IPS-18c (cell line): ENCODE measurements at regions not wholly inside any gene's neighbourhood (a gene's known extent, or its start where the extent isn't known, plus 50 kb on each side); places are given as distances from the start of the nearest gene placed in this dataset.
"Not testable (repeated sequence)": the region's sequence is repeated elsewhere in the genome, so short reads cannot be mapped to it uniquely, and the experiment has no call there.

Source experiments
- H3K4me3 ChIP-seq: 2 replicates; pipeline ENCODE4 v1.7.0; 2013; ENCODE audit warnings: low read depth, mild to moderate bottlenecking, low read length, moderate library complexity; ENCODE audit not compliant: insufficient read depth
- H3K9me3 ChIP-seq: one replicate; pipeline ENCODE4 v1.6.1; 2013; ENCODE audit warnings: mild to moderate bottlenecking, low read length, moderate library complexity; ENCODE audit not compliant: control insufficient read depth, insufficient read depth

DNA sequence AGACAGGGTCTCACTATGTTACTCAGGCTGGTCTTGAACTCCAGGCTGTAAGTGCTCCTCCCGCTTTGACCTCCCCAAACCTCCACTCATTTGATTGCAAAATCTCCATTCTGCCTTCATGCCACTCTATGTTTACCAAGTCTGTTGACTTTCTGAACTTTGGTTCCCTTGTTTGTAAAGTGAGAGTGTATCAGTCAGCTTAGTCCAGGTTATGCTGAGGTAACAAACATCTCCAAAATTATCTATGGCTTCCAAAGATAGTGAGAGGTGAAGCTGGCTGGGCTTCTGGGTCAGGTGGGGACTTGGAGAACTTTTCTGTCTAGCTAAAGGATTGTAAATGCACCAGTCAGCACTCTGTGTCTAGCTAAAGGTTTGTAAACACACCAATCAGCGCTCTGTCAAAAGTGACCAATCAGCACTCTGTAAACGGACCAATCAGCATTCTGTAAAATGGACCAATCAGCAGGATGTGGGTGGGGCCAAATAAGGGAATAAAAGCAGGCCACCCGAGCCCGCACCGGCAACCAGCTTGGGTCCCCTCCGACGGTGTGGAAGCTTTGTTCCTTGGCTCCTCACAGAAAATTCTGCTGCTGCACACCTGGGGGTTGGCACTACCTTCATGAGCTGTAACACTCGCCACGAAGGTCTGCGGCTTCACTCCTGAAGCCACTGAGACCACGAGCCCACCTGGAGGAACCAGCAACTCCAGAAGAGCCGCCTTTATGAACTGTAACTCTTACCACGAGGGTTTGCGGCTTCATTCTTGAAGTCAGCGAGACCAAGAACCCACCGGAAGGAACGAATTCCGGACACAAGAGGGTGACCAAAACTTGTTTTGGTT is 109.3 kb downstream of the MIAT start:
- peaks cover 5% of the 10 kb centered on the region for H3K9me3 ChIP-seq
- no peak overlapping the region for H3K4me3 ChIP-seq

- Histone ChIP-seq H3K4me3 (no peak overlapping the region), H3K9me3 (peaks cover 5% of the 10 kb centered on the region)
Observed at GRCh38 chr22:26767351-26768155, 110.2 kb downstream of the MIAT start.

- Histone ChIP-seq H3K4me3 (no peak overlapping the region), H3K9me3 (peaks cover 5% of the 10 kb centered on the region)
Observed at GRCh38 chr22:26768156-26768515, 110.7 kb downstream of the MIAT start.

DNA sequence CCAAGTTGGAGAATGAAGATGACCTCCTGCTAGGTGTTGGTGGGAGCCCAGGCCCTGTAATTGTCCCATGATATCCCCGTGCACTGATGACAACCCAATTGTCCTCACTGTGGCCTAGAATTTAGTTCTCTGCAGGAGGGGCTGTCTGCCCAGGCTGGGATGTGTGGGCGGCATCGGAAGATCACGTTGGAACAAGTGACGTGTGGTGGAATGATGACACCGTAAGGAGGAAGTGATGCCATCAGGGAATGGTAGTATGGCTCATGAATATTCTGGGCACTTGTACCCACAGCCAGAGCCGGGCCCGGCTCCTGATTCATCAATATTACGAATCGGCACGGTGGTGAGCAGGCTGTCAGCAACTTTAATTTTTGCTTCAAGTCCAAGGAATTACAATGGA is 111.6 kb downstream of the MIAT start:
- H3K4me3 ChIP-seq, result no peak overlapping the region
- H3K9me3 ChIP-seq, result peaks cover 5% of the 10 kb centered on the region

- no peak overlapping the region for H3K4me3 ChIP-seq
- peaks cover 5% of the 10 kb centered on the region for H3K9me3 ChIP-seq
Observed at GRCh38 chr22:26769663-26770062, 112.3 kb downstream of the MIAT start.

- Histone ChIP-seq H3K4me3 (no peak overlapping the region), H3K9me3 (peaks cover 5% of the 10 kb centered on the region)
Observed at GRCh38 chr22:26770624-26771023, 113.2 kb downstream of the MIAT start.

GRCh38 chr22:26773054-26773453 is 115.7 kb downstream of the MIAT start:
- not testable (repeated sequence) for H3K4me3 ChIP-seq, H3K9me3 ChIP-seq

- Histone ChIP-seq H3K4me3 (no peak overlapping the region), H3K9me3 (no peaks in the 10 kb centered on the region)
Observed at GRCh38 chr22:26775394-26775793, 118.0 kb downstream of the MIAT start.

GRCh38 chr22:26777156-26777801 is 119.9 kb downstream of the MIAT start:
- Histone ChIP-seq H3K4me3 (no peak overlapping the region), H3K9me3 (no peaks in the 10 kb centered on the region)

GRCh38 chr22:26778372-26778771 is 121.0 kb downstream of the MIAT start:
- H3K4me3 ChIP-seq, result no peak overlapping the region
- no peaks in the 10 kb centered on the region for H3K9me3 ChIP-seq

GRCh38 chr22:26779108-26779507 is 121.7 kb downstream of the MIAT start:
- H3K9me3 ChIP-seq, result no peaks in the 10 kb centered on the region
- no peak overlapping the region for H3K4me3 ChIP-seq

GRCh38 chr22:26779929-26780328 is 122.5 kb downstream of the MIAT start:
- Histone ChIP-seq H3K9me3 (no peaks in the 10 kb centered on the region), H3K4me3 (no peak overlapping the region)

DNA sequence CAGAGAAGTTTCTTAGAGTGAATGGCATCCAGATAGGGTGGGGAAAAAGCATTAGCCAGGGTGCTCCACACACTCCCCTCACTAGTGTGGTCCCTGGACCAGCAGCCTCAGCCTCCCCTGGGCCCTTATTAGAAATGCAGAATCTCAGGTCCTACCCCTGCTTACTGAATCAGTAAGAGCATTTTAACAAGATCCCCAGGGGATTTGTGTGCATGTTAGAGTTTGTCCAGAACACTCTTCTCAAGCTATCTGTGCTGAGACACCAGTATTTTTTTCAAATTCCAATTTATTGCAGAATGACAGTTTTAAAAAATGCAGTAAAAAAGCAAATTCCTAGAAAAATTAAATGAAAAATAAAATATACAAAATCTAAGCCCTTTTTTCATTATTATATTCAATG is 123.1 kb downstream of the MIAT start:
- Histone ChIP-seq H3K4me3 (no peak overlapping the region), H3K9me3 (no peaks in the 10 kb centered on the region)

DNA sequence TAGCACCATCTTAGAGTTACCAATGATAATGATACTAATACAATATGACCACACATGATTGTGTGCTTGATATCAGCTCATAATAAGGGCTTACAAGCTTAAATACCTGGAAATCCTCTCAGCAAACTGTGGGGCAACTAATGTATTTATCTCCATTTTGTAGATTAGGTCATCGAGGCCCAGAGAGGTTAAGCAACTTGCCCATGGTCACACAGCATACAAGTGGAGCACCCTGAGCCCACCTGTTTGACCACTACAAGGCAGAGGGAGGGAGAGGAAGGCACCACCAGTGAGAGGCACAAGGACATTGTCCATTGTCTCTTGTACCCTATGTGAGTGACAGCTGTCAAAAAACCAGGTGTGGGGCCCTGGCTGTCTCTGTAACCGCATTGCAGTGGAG is 123.7 kb downstream of the MIAT start:
- Histone ChIP-seq H3K4me3 (no peak overlapping the region), H3K9me3 (no peaks in the 10 kb centered on the region)

GRCh38 chr22:26781596-26781995 is 124.2 kb downstream of the MIAT start:
- no peak overlapping the region for H3K4me3 ChIP-seq
- no peaks in the 10 kb centered on the region for H3K9me3 ChIP-seq

DNA sequence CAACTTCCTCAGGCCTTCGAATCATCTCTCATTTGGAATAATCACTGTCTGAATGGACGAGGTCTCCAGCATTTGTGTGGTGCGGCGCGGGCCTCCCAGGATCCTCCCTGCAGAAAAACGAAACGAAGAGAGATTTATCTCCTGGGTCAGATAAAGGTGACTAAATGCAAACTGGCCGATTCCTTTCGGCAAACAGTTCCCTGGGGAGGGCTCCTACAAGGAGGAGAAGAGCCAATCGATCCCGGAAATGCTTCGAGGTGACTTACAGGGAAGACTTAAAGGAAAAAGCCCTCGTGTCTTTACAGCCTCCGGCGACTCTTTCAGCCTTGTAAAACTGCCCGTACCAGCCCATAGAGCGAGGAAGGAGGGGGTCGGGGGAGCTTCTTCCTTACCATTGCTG is 126.5 kb downstream of the MIAT start:
- H3K9me3 ChIP-seq, result no peaks in the 10 kb centered on the region
- no peak overlapping the region; the same call in 1 of the 2 replicates for H3K4me3 ChIP-seq

GRCh38 chr22:26784772-26785171 is 127.4 kb downstream of the MIAT start:
- Histone ChIP-seq H3K9me3 (no peaks in the 10 kb centered on the region), H3K4me3 (no peak overlapping the region)

DNA sequence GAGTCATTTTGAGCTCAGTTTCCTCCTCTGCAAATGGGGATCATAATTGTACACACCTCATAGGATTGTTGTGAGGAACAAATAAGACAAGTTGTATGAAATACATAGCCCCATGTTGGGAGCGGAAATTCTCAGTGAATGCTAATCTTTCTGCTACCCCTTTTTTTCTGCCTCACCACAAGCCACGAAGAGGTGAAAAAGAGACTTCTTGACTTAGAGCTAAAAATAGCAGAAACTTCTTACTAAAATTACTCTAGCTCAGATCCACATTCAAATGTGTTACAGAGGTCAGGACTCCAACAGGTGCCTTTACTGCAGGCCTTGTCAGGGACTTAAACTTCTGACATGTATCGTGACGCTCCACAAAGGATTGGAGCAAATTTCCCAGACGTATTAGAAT is 128.5 kb downstream of the MIAT start:
- no peaks in the 10 kb centered on the region for H3K9me3 ChIP-seq
- no peak overlapping the region for H3K4me3 ChIP-seq
